ENCODE measurements at regions not wholly inside any gene's neighbourhood (a gene's known extent, or its start where the extent isn't known, plus 50 kb on each side); places are given as distances from the start of the nearest gene placed in this dataset.

DNA sequence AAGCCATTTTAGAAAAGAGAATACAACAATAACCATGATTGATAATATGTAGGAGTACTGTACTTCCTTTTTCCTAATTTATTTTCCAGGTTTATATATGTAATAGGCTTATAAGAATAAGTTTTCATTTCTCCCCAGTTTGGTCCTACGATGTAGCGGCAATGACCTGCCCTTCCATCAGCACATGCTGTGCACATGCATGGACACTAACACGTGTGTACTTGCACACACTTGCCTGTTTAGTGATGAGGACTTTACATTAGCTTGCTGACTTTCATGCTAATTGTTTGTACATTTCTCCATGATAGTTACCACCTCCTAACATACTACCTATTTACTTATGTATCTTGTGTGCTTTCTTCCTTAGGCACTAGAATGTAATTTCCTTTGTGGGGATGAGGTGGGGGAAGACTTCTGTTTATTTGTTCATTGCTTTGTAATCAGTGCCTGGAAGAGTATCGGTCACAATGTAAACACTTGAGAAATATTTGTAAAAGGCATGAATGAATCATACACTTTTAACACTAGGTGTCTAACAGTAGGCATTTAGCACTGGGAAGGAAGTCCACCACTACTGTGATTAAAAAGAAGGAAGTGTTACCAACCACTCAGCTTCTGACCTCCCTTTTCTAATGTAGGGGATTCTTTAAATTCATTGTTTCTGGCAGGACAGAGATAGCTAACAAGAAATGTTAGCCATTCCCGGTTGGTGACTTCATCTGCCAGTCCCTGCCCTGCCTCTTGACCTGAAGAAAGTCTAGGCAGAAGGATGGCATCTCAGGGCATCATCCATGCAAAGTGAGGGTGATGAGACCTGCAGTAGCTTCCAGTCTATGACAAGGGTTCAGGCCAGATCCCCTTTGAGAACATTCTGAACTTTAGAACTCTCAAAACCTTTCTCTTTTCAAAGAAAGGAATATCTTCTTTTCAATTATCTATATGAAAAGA is 120.2 kb upstream of the RAB18 start:
- TF ChIP-seq TCF7L2 (IDR thresholded peaks at IDR 0.05; ENCODE audit: low read depth, low read length) (no peak), REST (IDR thresholded peaks at IDR 0.05; ENCODE audit: insufficient read depth in 1 of 2, low read depth in 2 of 2, low read length in 1 of 2) (no peak), SIN3A (IDR thresholded peaks at IDR 0.05; ENCODE audit: borderline replicate concordance, insufficient read depth, low read depth, low read length) (no peak), POLR2AphosphoS5 (IDR thresholded peaks at IDR 0.05; ENCODE audit: low read depth, low read length) (0 out of 2 replicates have a peak, but pooled peaks have one; percentile 35)
- TF ChIP-seq, protein P1, sequence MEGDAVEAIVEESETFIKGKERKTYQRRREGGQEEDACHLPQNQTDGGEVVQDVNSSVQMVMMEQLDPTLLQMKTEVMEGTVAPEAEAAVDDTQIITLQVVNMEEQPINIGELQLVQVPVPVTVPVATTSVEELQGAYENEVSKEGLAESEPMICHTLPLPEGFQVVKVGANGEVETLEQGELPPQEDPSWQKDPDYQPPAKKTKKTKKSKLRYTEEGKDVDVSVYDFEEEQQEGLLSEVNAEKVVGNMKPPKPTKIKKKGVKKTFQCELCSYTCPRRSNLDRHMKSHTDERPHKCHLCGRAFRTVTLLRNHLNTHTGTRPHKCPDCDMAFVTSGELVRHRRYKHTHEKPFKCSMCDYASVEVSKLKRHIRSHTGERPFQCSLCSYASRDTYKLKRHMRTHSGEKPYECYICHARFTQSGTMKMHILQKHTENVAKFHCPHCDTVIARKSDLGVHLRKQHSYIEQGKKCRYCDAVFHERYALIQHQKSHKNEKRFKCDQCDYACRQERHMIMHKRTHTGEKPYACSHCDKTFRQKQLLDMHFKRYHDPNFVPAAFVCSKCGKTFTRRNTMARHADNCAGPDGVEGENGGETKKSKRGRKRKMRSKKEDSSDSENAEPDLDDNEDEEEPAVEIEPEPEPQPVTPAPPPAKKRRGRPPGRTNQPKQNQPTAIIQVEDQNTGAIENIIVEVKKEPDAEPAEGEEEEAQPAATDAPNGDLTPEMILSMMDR (IDR thresholded peaks at IDR 0.05) = no peak
- H3K36me3 ChIP-seq (ENCODE audit: control insufficient read depth, insufficient read depth, low read length) = no peaks in the 10 kb centered on the region
- intact Hi-C loops (cut with micrococcal nuclease; ENCODE audit: unreplicated experiment) = no loop called here
- POLR2A ChIA-PET = no interaction called here
- in situ Hi-C loops (cut with HindIII; ENCODE audit: low pct_unique_long_range_greater_than_20kb, low sequenced_read_pairs) = no loop called here
- CTCF ChIA-PET = no interaction called here
- no peaks in the 10 kb centered on the region for H3K27me3 ChIP-seq (ENCODE audit: control insufficient read depth, insufficient read depth, low read length)
- H3K27ac ChIP-seq (ENCODE audit: low read length) = no peak overlapping the region
- H3K9me3 ChIP-seq (ENCODE audit: control insufficient read depth, insufficient read depth, low read depth, low read length) = no peaks in the 10 kb centered on the region
- H3K4me3 ChIP-seq (ENCODE audit: low read depth in 2 of 2, low read length in 2 of 2) = no peak overlapping the region
- H3K4me1 ChIP-seq (ENCODE audit: control insufficient read depth, insufficient read depth, low read length) = peaks cover 7% of the 10 kb centered on the region
- DNase-seq (ENCODE audit: low read depth, low spot score) (peak; percentile 58), ATAC-seq (peak; percentile 98)
- BruUV-seq (replicated peaks) = no TSS peak

DNA sequence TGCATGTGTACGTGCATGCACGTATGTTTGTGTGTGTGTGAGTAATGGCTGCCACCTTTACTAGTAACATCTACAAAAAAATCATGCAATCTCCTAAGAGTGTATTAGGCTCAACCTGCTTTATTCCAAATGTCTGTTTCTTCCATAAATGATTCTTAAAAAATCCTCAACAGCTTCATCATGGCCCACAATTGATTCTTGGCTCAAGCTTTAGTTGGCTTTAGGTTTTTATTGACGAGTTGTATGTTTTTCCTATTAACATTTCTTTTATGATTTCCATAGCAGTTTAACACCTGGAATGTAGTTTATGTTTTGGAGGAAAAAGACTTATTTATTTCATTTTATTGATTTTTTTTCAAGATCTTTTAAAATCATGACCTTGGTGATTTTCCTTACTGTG is 121.9 kb upstream of the RAB18 start:
- POLR2A ChIA-PET = no interaction called here
- Histone ChIP-seq H3K9me3 (ENCODE audit: control insufficient read depth, insufficient read depth, low read depth, low read length) (no peaks in the 10 kb centered on the region), H3K4me3 (ENCODE audit: low read depth in 2 of 2, low read length in 2 of 2) (no peak overlapping the region), H3K27ac (ENCODE audit: low read length) (no peak overlapping the region), H3K36me3 (ENCODE audit: control insufficient read depth, insufficient read depth, low read length) (no peaks in the 10 kb centered on the region), H3K4me1 (ENCODE audit: control insufficient read depth, insufficient read depth, low read length) (peaks cover 7% of the 10 kb centered on the region), H3K27me3 (ENCODE audit: control insufficient read depth, insufficient read depth, low read length) (no peaks in the 10 kb centered on the region)
- DNase-seq (ENCODE audit: low read depth, low spot score) (no peak), ATAC-seq (no peak)
- CTCF ChIA-PET = no interaction called here
- TF ChIP-seq TCF7L2 (IDR thresholded peaks at IDR 0.05; ENCODE audit: low read depth, low read length) = no peak
- TF ChIP-seq, protein P1 (IDR thresholded peaks at IDR 0.05) = no peak
- TF ChIP-seq REST (IDR thresholded peaks at IDR 0.05; ENCODE audit: insufficient read depth in 1 of 2, low read depth in 2 of 2, low read length in 1 of 2) = no peak
- no peak for TF ChIP-seq POLR2AphosphoS5 (IDR thresholded peaks at IDR 0.05; ENCODE audit: low read depth, low read length)
- no peak for TF ChIP-seq SIN3A (IDR thresholded peaks at IDR 0.05; ENCODE audit: borderline replicate concordance, insufficient read depth, low read depth, low read length)
- intact Hi-C loops (cut with micrococcal nuclease; ENCODE audit: unreplicated experiment) = no loop called here
- in situ Hi-C loops (cut with HindIII; ENCODE audit: low pct_unique_long_range_greater_than_20kb, low sequenced_read_pairs) = no loop called here
- BruUV-seq (replicated peaks) = no TSS peak
